GM18951 (cell line): ENCODE measurements at regions not wholly inside any gene's neighbourhood (a gene's known extent, or its start where the extent isn't known, plus 50 kb on each side); places are given as distances from the start of the nearest gene placed in this dataset.

Experiments used
- POLR2A ChIP-seq: IDR thresholded peaks from 4 replicates; pipeline ENCODE4 v1.6.1; 2011; ENCODE audit warnings: mild to moderate bottlenecking; ENCODE audit not compliant: insufficient read length, insufficient read depth; ENCODE audit errors: extremely low read depth
- in situ Hi-C: fragments of 300-500 bp; cut with MboI; formaldehyde crosslinking; loops from one replicate; pipeline ENCODE4 v1.12.0; 2022; ENCODE audit warnings: low sequenced_read_pairs, mixed read lengths, inconsistent platforms; ENCODE audit not compliant: unreplicated experiment

DNA sequence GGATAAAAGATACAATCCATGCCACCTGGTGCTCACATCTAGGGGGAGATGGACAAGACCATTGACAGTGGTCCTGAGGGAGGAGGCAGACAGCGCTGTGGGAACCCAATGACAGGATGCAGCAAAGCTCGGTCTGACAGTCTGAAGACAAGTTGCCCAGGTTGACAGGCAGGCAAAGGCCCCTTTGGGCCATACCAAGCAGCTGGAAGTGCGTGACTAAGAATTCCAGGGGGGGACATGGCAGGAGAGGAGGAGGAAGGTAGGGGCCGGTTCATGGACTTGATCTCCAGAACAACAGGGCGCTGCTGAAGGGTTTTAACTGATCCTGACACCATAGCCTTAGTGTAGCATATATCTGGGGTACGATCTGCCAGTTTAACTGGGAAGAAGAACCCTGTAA lies 83.4 kb downstream of the RPLP1 start:
- TF ChIP-seq POLR2A: no peak
- in situ Hi-C loops: no loop called here

DNA sequence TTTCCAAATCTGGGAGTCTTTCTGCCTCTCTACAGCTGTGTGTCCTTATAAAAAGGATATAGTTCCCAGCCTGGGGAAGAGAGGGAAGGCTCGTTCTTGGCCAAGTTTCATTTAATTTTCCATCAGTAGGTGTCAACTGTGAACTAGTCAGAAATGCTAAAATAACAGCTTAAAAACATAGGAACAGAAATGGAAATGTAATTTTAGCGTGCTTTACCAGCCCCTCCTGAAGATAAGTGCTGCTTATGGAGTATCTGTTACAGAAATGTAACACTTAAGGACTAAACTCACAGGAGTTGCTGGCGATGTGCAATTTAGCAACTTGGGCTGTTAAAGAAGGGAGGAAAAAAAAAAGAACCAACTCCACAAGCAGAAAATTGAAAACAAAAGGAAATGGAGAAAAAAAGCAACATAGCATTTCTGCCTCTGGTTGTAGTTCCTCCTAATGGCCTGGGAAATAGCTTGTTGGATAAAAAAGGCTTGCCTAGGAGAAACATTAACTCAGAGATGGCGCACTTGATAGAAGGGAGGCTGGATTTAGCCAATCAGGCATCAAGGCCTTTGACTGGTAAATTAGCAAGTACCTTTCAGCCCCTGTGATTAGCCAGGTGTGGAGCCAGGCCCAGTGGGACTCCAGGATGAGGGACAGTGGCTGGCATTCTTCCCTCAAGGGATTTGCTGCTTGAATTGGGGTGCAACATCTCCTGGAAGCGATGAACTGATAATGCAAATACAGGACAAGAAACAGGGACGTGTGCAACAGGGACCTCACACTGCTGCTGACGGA lies 84.3 kb downstream of the RPLP1 start:
- in situ Hi-C loops: no loop called here
- TF ChIP-seq POLR2A: no peak

DNA sequence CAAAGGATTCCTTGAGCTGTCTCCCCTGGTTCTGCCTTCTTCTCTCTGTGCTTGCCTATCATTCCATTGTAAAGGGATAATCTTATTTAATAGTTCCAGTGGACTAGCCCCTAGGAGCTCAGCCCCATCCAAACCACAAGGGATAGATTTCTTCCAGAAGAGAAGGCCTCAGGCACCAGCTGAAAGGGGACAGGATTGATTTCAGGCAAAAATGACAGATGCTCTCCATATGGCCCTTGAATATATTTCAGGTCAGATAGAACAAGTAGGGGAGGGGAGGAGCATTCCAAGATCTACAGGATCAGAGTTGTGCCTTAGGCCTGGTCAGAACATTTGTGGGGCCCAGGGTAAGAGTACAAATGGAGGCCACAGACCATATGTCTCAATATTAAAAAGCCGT lies 85.3 kb downstream of the RPLP1 start:
- in situ Hi-C loops: no loop called here
- no peak for TF ChIP-seq POLR2A

DNA sequence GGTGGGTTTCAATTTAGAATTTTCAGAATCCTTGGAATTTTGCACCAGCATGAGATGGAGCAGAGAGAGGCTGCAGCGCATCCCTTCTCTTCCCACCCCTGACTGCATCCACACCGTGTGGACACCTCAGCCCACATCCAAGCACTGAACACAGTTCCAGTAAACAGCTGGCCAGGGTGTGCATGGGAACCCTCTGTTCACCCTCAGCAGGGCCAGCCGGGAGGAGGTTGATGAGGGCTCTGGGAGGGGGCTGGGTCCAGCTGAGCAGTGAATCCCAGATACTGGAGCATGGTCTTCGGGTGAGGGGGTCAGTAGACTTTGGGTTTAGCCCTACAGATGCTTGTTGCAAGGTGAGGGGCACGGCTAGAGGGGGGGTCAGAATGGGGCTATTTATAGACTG lies 85.8 kb downstream of the RPLP1 start:
- in situ Hi-C loops: no loop called here
- TF ChIP-seq POLR2A: no peak

DNA sequence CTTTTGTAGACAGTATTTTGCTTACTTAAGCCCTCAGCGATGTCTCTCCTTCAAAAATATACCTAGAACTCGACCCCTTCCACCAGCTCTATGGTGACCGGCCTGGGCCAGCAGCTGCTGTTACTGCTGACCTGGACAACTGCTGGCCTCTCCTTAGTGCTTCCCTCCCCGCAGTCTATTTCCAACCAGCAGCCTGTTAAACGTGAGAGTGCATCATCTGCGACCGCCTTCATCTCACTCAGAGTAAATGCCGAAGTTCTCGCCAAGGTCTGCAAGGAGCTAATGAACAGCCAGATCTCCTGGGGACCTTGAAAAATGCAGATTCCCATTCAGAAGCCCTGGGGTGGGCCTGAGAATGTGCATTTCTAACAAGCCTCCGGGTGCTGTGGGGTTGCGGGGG lies 86.7 kb downstream of the RPLP1 start:
- TF ChIP-seq POLR2A: no peak
- in situ Hi-C loops: no loop called here

DNA sequence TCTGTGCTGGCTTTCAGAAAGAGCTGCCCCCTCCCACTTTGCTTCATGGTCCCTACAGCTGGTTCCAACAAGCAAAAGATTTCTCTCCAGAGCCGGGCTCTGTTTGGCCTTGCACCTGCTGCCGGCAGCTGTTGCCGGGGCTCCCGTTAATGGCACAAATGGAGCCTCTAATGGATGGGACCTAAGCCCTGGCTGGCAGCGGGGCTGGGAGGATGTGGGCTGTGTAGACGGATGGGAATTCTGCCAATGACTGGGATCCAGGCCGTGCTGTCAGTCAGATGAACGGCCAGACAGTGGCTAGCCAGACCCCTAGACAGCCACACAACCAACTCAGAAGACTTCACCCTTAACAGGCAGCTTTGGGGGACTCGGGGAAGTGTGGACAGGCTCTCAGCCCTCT lies 88.0 kb downstream of the RPLP1 start:
- in situ Hi-C loops: no loop called here
- TF ChIP-seq POLR2A: no peak

DNA sequence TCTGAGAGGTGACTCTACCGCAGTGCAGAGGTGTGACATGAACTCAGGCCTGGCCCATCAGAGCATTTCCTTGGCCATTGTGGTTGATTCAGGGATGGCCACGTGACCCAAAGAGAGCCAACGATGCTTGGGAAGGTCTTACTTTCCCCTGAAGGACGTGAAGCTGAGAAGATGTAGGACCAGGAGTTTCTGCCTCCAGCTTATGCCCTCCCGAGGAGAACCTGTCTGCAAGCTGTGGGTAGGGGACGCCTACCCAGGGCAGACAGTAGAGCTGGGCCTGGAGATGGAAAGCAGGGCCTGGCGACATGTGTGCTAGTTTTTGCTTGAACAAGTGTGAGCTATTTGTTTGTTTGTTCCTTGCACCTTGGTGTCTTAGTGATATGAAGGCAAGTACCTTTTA lies 89.4 kb downstream of the RPLP1 start:
- in situ Hi-C loops: no loop called here
- TF ChIP-seq POLR2A: no peak

DNA sequence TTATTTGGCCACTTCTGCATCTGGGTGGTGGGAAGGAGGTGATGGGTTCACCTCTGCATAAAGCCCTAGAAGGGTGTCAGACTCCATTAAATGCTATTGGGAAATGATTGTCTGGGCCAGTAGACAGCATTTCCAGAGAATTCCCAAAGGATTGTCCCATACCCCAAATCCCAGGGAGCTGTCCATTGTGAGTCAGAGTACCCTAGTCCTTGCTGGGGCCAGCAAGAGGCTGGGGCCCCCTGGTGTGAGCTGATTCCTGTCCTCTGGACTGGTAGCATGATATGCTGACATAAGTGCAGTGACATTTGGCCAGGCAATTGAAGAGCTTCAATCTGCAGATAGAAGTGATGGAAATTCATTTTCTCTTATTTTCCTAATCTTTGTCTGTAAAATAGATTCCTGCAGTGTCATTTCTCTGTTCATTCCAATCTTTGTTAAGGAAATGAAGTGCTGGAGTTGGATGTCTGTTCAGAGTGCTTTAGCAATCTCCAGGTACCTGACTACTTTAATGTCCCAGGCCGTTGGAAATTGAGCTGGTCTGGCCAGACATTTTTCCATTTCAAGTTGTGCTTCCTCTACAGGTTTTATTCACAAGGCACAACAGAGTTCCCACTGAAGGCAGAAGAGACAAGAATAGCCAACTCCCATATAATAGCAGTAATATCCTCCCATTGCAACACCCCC lies 91.2 kb downstream of the RPLP1 start:
- in situ Hi-C loops: no loop called here
- TF ChIP-seq POLR2A: no peak

DNA sequence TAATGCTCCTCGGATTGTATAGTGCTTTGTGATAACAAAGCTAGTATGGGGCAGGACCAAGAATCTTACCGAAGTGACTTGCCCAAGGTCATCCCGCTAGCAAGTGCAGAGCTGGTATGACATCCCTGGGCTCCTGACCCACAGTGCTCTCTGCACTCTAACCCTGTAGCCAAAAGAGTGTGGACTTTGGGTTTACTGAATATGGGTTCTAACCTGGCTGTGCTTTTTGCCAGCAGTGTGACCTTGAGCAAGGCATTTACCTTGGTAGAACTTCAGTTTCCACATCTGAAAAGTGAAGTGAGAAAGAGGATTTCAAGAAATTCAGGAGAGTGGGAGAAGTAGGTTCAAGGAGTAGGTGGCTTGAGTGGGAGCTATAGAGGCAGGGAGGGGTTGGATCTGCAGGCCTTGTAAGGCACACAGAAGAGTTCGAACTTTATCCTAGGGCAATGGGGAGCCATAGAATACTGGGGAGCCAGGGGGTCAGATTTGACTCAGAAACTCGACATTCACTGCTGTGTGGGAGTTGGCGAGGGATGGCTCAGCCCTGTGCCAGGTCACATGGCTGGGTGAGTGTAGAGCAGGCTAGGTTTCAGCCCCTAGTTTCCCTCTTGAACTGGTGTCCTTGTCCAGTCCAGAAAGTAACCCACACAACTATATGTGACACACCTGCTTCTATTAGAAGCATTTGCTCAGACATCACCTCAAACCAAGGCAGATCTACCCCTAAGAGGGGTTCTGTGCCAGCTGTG lies 91.9 kb downstream of the RPLP1 start:
- in situ Hi-C loops: no loop called here
- TF ChIP-seq POLR2A: no peak

DNA sequence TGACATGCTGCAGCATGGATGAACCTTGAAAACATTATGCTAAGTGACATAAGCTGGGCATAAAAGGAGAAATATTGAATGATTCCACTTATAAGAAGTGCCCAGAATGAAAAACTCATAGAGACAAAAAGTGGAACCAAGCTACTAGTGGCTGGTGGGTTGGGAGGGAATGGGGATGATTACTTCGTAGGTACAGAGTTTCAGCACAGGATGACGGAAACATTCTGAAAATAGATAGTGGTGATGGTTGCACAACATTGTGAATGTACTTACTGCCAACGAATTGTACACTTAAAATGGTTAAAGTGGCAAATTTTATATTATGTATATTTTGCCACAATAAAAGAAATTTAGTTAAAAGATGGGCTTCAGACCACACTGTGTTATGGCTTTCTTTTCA lies 93.6 kb downstream of the RPLP1 start:
- no peak for TF ChIP-seq POLR2A
- in situ Hi-C loops: no loop called here

DNA sequence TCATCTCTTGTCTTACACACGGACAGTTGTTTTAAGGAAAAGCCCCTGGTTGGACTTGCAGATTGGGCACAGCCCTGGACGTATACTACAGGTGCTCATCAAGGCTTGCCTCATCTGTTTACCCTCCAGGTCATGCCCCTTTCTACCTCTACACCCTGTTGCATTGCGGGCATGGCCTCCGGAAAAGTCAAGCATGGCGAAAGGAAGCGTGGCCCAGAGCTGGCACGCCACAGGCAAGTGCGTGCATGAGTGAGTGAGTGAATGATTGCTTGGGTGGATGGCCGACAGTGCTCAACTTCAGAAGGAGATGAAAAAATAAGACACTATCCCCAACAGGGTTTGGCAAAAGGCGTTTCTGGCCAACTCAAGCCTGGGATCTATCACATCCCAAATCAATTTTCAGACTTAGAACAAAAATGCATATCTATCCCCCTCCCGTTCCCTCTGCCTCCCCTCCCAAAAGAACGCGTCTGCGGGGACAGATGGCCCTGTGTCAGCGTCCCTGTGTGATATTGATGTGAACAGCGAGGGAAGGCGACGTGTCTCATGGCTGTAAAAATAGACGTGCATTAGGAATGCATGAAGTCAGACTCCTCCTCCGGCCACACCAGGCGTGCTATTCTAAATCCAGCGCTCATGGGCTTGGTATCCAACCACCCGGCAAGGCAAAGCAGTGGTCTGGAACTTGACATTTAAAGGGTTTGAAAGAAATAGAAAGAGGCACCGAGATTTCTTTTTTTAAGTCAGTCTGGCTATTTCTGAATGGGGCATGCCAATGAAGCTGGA lies 96.0 kb downstream of the RPLP1 start:
- in situ Hi-C loops: no loop called here
- no peak for TF ChIP-seq POLR2A

DNA sequence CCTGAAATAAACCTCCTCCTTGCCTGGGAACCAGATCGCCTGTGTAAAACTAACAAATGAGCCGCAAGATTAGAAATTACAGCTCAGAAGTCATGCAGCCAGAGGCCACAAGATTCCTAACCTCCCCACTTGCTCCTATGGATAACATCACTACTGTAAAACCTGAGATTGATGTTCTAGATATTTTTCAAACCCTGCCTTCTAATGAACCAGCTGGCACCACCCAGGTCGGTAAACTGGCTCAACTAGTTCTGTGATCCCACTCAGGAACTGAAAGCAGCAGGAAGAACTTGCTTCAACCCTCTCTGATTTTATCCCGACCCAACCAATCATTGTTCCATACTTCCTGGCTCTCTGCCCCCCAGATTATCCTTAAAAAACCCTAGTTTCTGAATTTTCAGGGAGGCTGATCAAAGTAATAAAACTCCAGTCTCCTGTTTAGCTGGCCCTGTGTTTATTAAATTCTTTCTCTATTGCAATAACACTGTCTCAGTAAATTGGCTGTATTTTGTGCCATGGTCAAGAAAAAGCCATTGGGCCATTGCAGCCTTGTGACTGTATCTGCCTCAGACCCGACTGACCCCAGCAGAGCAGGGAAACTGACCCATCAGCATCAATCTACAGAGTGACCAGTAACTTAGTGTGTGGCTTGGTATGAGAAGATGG lies 98.9 kb downstream of the RPLP1 start:
- in situ Hi-C loops: no loop called here
- TF ChIP-seq POLR2A: no peak
